C4-2B (cell line): ENCODE measurements at regions not wholly inside any gene's neighbourhood (a gene's known extent, or its start where the extent isn't known, plus 50 kb on each side); places are given as distances from the start of the nearest gene placed in this dataset.
A peak's percentile ranks its signal among the peaks of the same experiment; 100 is the strongest.

ENCODE experiments used
- H3K27ac ChIP-seq: fragments of 450-650 bp; 2 replicates; pipeline ENCODE4 v1.5.1; 2017
- CTCF ChIP-seq: fragments of 450-650 bp; conservative IDR thresholded peaks from 2 replicates; pipeline ENCODE4 v1.5.1; 2017; ENCODE audit warnings: mild to moderate bottlenecking
- ZFX ChIP-seq: fragments of 450-650 bp; IDR thresholded peaks from 2 replicates; pipeline ENCODE4 v1.6.1; 2017

GRCh38 chr7:130831322-130831721 is 97.3 kb upstream of the KLF14 start:
- no peak overlapping the region for H3K27ac ChIP-seq
- TF ChIP-seq ZFX (no peak), CTCF (no peak)

DNA sequence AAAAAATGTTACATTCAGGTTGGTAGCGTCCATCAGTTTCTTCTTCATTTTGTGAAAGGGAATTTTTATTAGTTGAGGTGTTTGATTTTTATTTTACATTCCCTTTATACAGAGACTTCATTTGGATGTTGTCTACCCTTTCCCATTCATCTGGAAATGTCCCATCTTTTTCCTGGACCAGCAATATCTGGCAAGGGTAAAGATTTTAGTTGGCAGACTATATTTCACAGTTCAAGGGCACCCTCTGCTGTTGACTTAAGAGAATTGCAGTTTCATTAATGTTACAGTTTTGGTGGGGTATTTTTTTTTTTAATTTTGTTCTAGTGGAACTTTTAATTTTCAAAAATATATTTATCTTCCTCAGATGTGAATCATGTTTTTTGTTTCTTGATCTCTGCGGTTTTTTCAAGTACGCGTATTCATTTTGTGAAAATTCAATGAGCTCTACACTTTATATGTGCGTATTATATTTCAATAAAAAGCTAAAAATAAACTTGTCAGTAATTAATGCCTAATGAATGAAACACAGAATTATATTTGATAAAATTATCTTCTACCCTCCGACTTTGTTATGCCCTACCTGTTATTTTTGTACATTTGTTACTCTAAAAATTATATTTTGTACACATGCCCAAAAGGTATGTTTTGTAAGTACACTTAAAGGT is 97.9 kb upstream of the KLF14 start:
- H3K27ac ChIP-seq = no peak overlapping the region
- peak; percentile 94 for TF ChIP-seq CTCF
- TF ChIP-seq ZFX = no peak

DNA sequence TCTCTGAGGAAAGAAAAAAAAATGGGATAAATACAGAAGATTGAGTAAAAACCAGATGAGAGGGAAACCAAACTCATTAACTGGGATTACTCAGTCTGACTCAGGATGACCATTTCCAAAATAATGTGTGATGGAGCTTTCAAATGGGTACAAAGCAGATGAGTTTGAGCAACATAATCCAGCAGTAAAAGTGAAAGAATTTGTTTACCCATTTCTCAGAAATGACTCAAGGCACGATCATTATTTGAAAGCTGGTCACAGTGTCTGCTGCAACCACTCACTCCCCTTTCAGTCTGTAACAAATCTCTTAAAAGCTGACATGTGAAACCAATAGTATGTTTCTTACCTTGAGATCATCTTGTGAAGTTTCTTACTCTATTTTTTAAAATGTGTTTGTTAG is 104.7 kb upstream of the KLF14 start:
- no peak overlapping the region for H3K27ac ChIP-seq
- no peak for TF ChIP-seq ZFX
- TF ChIP-seq CTCF = no peak

DNA sequence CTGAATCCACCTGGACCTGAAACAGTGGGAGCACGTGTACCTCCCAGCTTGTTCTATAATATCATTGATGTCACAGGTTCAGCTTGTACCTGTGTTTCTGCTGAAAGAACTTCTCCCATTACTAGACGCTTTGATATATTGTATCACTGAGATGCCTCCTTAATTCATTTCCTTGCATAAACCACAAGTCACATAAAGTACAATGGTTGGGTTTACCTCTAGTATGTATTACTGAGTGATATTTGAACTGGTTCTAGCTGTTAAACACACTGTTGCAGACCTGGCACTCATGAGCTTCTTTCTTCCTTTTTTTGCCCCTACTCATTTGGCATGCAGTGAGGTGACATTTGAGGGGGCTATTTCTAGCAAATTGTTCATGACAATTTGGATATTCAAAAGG is 106.6 kb upstream of the KLF14 start:
- TF ChIP-seq CTCF = no peak
- no peak for TF ChIP-seq ZFX
- H3K27ac ChIP-seq = no peak overlapping the region

DNA sequence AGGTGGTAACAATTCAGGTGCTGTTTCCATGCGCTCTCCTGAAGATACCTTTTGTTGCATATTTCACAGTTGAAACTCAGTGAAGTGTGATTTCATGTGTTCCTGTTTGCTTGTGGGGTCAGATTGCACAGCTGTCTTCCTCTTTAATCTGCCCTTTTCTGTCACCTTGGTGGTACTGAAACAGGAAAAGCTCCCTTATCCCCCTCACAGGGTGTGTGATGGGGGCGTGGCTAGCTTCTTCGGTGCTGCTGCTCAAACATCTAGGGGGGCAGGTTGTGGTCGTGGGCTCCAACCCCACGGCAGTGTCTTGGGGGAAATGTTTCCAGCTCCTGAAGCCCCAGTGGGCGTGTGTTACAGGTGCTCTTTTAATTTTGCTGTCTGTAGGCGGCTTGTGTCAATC is 107.4 kb upstream of the KLF14 start:
- H3K27ac ChIP-seq = no peak overlapping the region
- TF ChIP-seq CTCF = no peak
- no peak for TF ChIP-seq ZFX

GRCh38 chr7:130843703-130844102 is 109.7 kb upstream of the KLF14 start:
- no peak for TF ChIP-seq ZFX
- TF ChIP-seq CTCF = no peak

DNA sequence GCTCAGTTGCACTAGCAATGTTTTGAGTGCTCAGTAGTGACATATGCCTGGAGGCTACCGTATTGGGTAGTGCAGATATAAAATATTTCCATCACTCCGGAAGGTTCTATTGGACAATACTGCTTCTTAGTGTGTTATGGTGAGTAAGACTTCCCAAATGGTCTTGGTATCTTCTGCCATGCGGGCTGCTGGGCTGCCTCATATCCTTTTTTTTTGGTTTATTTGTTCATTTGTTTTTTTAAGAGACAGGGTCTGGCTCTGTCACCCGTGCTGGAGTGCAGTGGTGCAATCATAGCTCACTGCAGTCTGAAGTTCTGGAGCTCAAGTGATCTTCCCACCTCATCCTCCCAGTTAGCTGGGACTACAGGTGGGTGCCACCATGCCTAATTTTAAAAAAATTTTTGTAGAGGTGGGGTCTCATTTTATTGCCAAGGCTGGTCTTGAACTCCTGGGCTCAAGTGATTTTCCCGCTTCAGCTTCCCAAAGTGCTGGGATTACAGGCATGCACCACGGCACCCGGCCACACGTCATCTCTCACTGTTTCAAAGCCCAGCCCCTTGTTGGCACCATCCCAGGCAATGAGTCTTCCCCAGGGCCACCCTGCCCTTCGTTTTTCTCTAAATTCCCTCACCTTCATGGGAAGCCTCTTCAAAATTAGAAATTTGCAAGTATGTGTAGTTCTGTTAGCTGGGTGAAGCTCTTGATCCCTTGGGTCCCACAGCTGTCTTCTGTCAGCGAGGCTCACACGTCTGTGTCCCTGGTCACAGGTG is 111.0 kb upstream of the KLF14 start:
- no peak for TF ChIP-seq CTCF
- no peak for TF ChIP-seq ZFX
- H3K27ac ChIP-seq = no peak overlapping the region

More at GRCh38 chr7:130843703-130844102, 109.7 kb upstream of the KLF14 start:
- H3K27ac ChIP-seq = no peak overlapping the region
